ENCODE measurements at regions not wholly inside any gene's neighbourhood (a gene's known extent, or its start where the extent isn't known, plus 50 kb on each side); places are given as distances from the start of the nearest gene placed in this dataset.
"Not testable (repeated sequence)": the region's sequence is repeated elsewhere in the genome, so short reads cannot be mapped to it uniquely, and the experiment has no call there.

- no peak for DNase-seq (ENCODE audit: low read depth in 2 of 2)
These were observed 271.7 kb upstream of the C1orf174 start for GRCh38 chr1:4171480-4172450.

- DNase-seq (ENCODE audit: low read depth in 2 of 2) = peak in 1 of 2 donors; percentile 2
These were observed 272.9 kb upstream of the C1orf174 start for GRCh38 chr1:4172644-4173599.

- no peak for DNase-seq (ENCODE audit: low read depth in 2 of 2)
These were observed 273.7 kb upstream of the C1orf174 start for GRCh38 chr1:4173731-4174130.

GRCh38 chr1:4174291-4175200, 274.5 kb upstream of the C1orf174 start:
- no peak for DNase-seq (ENCODE audit: low read depth in 2 of 2)

- DNase-seq (ENCODE audit: low read depth in 2 of 2) = no peak
These were observed 275.7 kb upstream of the C1orf174 start for GRCh38 chr1:4175566-4176405.

GRCh38 chr1:4176841-4177240, 276.8 kb upstream of the C1orf174 start:
- no peak for DNase-seq (ENCODE audit: low read depth in 2 of 2)

- DNase-seq (ENCODE audit: low read depth in 2 of 2) = no peak
These were observed 277.5 kb upstream of the C1orf174 start for GRCh38 chr1:4177425-4178150.

GRCh38 chr1:4178501-4179113, 278.5 kb upstream of the C1orf174 start:
- no peak for DNase-seq (ENCODE audit: low read depth in 2 of 2)

- no peak for DNase-seq (ENCODE audit: low read depth in 2 of 2)
These were observed 280.1 kb upstream of the C1orf174 start for GRCh38 chr1:4179914-4180735.

GRCh38 chr1:4186486-4186885, 286.4 kb upstream of the C1orf174 start:
- DNase-seq (ENCODE audit: low read depth in 2 of 2) = not testable (repeated sequence)

GRCh38 chr1:4203501-4203900, 303.4 kb upstream of the C1orf174 start:
- DNase-seq (ENCODE audit: low read depth in 2 of 2) = no peak

- no peak for DNase-seq (ENCODE audit: low read depth in 2 of 2)
These were observed 307.1 kb upstream of the C1orf174 start for GRCh38 chr1:4207183-4207582.

- no peak for DNase-seq (ENCODE audit: low read depth in 2 of 2)
These were observed 308.0 kb upstream of the C1orf174 start for GRCh38 chr1:4207842-4208692.

GRCh38 chr1:4210043-4210442, 310.0 kb upstream of the C1orf174 start:
- DNase-seq (ENCODE audit: low read depth in 2 of 2) = no peak

GRCh38 chr1:4212796-4213195, 312.7 kb upstream of the C1orf174 start:
- DNase-seq (ENCODE audit: low read depth in 2 of 2) = no peak

- DNase-seq (ENCODE audit: low read depth in 2 of 2) = no peak
These were observed 313.4 kb upstream of the C1orf174 start for GRCh38 chr1:4213366-4213973.

- no peak for DNase-seq (ENCODE audit: low read depth in 2 of 2)
These were observed 314.8 kb upstream of the C1orf174 start for GRCh38 chr1:4214826-4215225.
